OCI-LY1 (cell line): ENCODE measurements at regions not wholly inside any gene's neighbourhood (a gene's known extent, or its start where the extent isn't known, plus 50 kb on each side); places are given as distances from the start of the nearest gene placed in this dataset.
"Not testable (repeated sequence)": the region's sequence is repeated elsewhere in the genome, so short reads cannot be mapped to it uniquely, and the experiment has no call there.

Experiments
- H2AFZ ChIP-seq: fragments of 200-600 bp; sonication (generic), shearing (Covaris generic); 2 replicates; pipeline ENCODE4 v1.6.0; 2014; ENCODE audit warnings: antibody characterized with exemption, mild to moderate bottlenecking, low read length
- H3F3A ChIP-seq: fragments of 200-600 bp; sonication (generic), shearing (Covaris generic); 2 replicates; pipeline ENCODE4 v1.6.0; 2014; ENCODE audit warnings: mild to moderate bottlenecking, antibody characterized with exemption, low read length, moderate library complexity; ENCODE audit not compliant: insufficient read depth
- H3K27ac ChIP-seq: fragments of 200-600 bp; sonication (generic); 2 replicates; pipeline ENCODE4 v1.5.1; 2014; ENCODE audit warnings: low read length, mixed run types, mild to moderate bottlenecking, low read depth; ENCODE audit not compliant: poor library complexity, severe bottlenecking
- H3K27me3 ChIP-seq: fragments of 200-600 bp; sonication (generic); 2 replicates; pipeline ENCODE4 v1.6.0; 2014; ENCODE audit warnings: antibody characterized with exemption, mild to moderate bottlenecking, low read length, moderate library complexity; ENCODE audit not compliant: insufficient read depth
- H3K36me3 ChIP-seq: fragments of 200-600 bp; sonication (generic); 2 replicates; pipeline ENCODE4 v1.6.1; 2014; ENCODE audit warnings: mild to moderate bottlenecking, antibody characterized with exemption, low read length, moderate library complexity, mixed read lengths; ENCODE audit not compliant: insufficient read depth
- H3K4me1 ChIP-seq: fragments of 200-600 bp; sonication (generic); 2 replicates; pipeline ENCODE4 v1.5.1; 2014; ENCODE audit warnings: mild to moderate bottlenecking, low read length, moderate library complexity; ENCODE audit not compliant: insufficient read depth, severe bottlenecking
- H3K4me2 ChIP-seq: fragments of 200-600 bp; sonication (generic), shearing (Covaris generic); 2 replicates; pipeline ENCODE4 v1.6.1; 2014; ENCODE audit warnings: low read length
- H3K4me3 ChIP-seq: fragments of 200-600 bp; sonication (generic); 2 replicates; pipeline ENCODE4 v1.5.1; 2014; ENCODE audit warnings: low read length, low read depth, mild to moderate bottlenecking, mixed read lengths; ENCODE audit not compliant: poor library complexity, severe bottlenecking
- H3K79me2 ChIP-seq: fragments of 200-600 bp; shearing (Covaris generic); 2 replicates; pipeline ENCODE4 v1.6.1; 2016; ENCODE audit warnings: mixed run types, low read length, mixed read lengths; ENCODE audit not compliant: insufficient read depth
- H3K9ac ChIP-seq: fragments of 200-600 bp; sonication (generic), shearing (Covaris generic); 2 replicates; pipeline ENCODE4 v1.6.1; 2014; ENCODE audit warnings: mild to moderate bottlenecking, low read length, mixed read lengths
- H3K9me2 ChIP-seq: fragments of 200-600 bp; sonication (generic), shearing (Covaris generic); 2 replicates; pipeline ENCODE4 v1.6.1; 2014; ENCODE audit warnings: low read depth, mild to moderate bottlenecking, low read length, mixed read lengths
- H3K9me3 ChIP-seq: fragments of 200-600 bp; shearing (Covaris generic); 2 replicates; pipeline ENCODE4 v1.6.1; 2014; ENCODE audit warnings: low read length, mixed read lengths
- H4K20me1 ChIP-seq: fragments of 200-600 bp; sonication (generic), shearing (Covaris generic); 2 replicates; pipeline ENCODE4 v1.6.0; 2016; ENCODE audit warnings: mild to moderate bottlenecking, low read length; ENCODE audit not compliant: insufficient read depth
- CTCF ChIP-seq: fragments of 200-600 bp; sonication (generic), shearing (Covaris generic); IDR thresholded peaks from 2 replicates; pipeline ENCODE4 v1.5.1; 2017; ENCODE audit warnings: mild to moderate bottlenecking, antibody characterized with exemption, low read length, moderate library complexity, mixed read lengths
- EZH2 ChIP-seq: fragments of 200-600 bp; sonication (generic), shearing (Covaris generic); IDR thresholded peaks from 2 replicates; pipeline ENCODE4 v1.8.0; 2017; ENCODE audit warnings: borderline replicate concordance, mixed run types, mild to moderate bottlenecking, antibody characterized with exemption, low read length, moderate library complexity, mixed read lengths

GRCh38 chr20:6662309-6662708 lies 105.2 kb upstream of the BMP2 start:
- Histone ChIP-seq H3K4me1 (no peaks in the 10 kb centered on the region), H3K27me3 (no peaks in the 10 kb centered on the region), H3K9me3 (no peaks in the 10 kb centered on the region), H3K9me2 (no peaks in the 10 kb centered on the region), H3K79me2 (no peaks in the 10 kb centered on the region), H2AFZ (no peak overlapping the region), H3K36me3 (no peaks in the 10 kb centered on the region), H3K9ac (no peak overlapping the region), H3K4me3 (no peak overlapping the region), H3K27ac (no peak overlapping the region), H4K20me1 (no peaks in the 10 kb centered on the region), H3F3A (no peaks in the 10 kb centered on the region), H3K4me2 (no peak overlapping the region)
- TF ChIP-seq CTCF, result no peak
- no peak for TF ChIP-seq EZH2

DNA sequence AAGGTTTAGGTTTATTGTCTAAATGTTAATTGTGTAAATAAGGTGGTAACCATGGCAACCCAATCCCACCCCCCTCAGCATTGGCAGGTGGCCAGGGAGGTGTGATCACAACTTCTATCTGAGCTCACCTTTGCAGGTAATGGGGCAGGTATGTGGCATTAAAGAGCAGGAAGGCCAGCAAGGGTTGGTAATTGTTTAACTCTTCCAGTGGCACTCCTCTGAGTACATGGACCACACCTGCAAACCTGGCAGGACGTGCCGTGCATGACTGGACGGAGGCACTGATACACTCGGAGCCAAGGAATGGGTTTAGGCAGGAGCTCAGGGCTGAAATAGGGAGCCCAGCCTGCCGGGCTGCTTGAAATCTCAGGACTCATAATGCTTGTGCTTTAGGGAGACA lies 107.0 kb upstream of the BMP2 start:
- no peaks in the 10 kb centered on the region for H3K36me3 ChIP-seq
- no peaks in the 10 kb centered on the region for H3F3A ChIP-seq
- H3K27me3 ChIP-seq, result no peaks in the 10 kb centered on the region
- no peak overlapping the region for H3K4me3 ChIP-seq
- no peaks in the 10 kb centered on the region for H3K9me2 ChIP-seq
- no peaks in the 10 kb centered on the region for H4K20me1 ChIP-seq
- no peak overlapping the region for H3K9ac ChIP-seq
- no peaks in the 10 kb centered on the region for H3K9me3 ChIP-seq
- no peaks in the 10 kb centered on the region for H3K4me1 ChIP-seq
- no peak overlapping the region for H2AFZ ChIP-seq
- no peak overlapping the region for H3K4me2 ChIP-seq
- H3K27ac ChIP-seq, result no peak overlapping the region
- H3K79me2 ChIP-seq, result no peaks in the 10 kb centered on the region
- no peak for TF ChIP-seq EZH2
- no peak for TF ChIP-seq CTCF

- not testable (repeated sequence) for H2AFZ ChIP-seq, H3K36me3 ChIP-seq, H3K9me2 ChIP-seq, H3K9me3 ChIP-seq, H3K4me1 ChIP-seq, H3K27ac ChIP-seq, H3K79me2 ChIP-seq, H3K9ac ChIP-seq, H4K20me1 ChIP-seq, H3K27me3 ChIP-seq, H3K4me3 ChIP-seq, H3F3A ChIP-seq, H3K4me2 ChIP-seq
Observed at GRCh38 chr20:6658909-6659308, 108.6 kb upstream of the BMP2 start.

DNA sequence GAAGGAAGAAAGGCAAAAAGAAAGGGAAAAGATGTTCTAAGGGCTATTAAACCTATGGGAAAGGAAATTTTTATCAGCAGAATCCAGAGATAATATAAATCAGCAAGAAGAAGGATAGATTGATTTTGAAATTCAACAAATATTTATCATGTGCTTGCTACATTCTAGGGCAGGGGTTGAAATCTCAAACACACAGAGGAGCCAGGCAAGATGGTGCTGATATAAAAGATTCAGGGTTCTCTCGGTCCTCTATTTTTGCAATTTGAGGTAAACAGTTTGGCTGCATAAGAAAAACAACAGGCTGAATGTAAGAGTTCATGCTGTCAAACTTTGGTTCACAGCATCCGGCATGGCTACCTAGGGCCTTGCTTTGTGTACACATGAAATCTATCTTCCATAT lies 109.6 kb upstream of the BMP2 start:
- H2AFZ ChIP-seq, result no peak overlapping the region
- no peak overlapping the region for H3K4me2 ChIP-seq
- no peaks in the 10 kb centered on the region for H3K9me3 ChIP-seq
- H3K4me1 ChIP-seq, result no peaks in the 10 kb centered on the region
- H3K27ac ChIP-seq, result no peak overlapping the region
- H3F3A ChIP-seq, result no peaks in the 10 kb centered on the region
- no peaks in the 10 kb centered on the region for H3K27me3 ChIP-seq
- TF ChIP-seq EZH2 (no peak), CTCF (no peak)
- no peaks in the 10 kb centered on the region for H4K20me1 ChIP-seq
- no peak overlapping the region for H3K9ac ChIP-seq
- H3K36me3 ChIP-seq, result no peaks in the 10 kb centered on the region
- H3K9me2 ChIP-seq, result no peaks in the 10 kb centered on the region
- no peak overlapping the region for H3K4me3 ChIP-seq
- H3K79me2 ChIP-seq, result no peaks in the 10 kb centered on the region
